GM10248 (cell line): ENCODE measurements at regions not wholly inside any gene's neighbourhood (a gene's known extent, or its start where the extent isn't known, plus 50 kb on each side); places are given as distances from the start of the nearest gene placed in this dataset.

ENCODE experiments used
- CTCF ChIA-PET: fragments of 300-600 bp; sonication (Branson Sonifier 250); formaldehyde crosslinking; extraction: SDS; loops from one replicate; lab custom pipeline; 2021; ENCODE audit warnings: antibody characterized with exemption; lab: Yijun Ruan, JAX
- POLR2A ChIA-PET: fragments of 350-650 bp; sonication (Branson Sonifier 250); formaldehyde crosslinking; extraction: SDS; loops from one replicate; lab custom pipeline; 2020; ENCODE audit warnings: antibody characterized with exemption; lab: Yijun Ruan, JAX
- DNase-seq: peaks from one replicate; pipeline ENCODE4 v3.0.0; 2012; ENCODE audit errors: extremely low spot score
- TF ChIP-seq, protein P1 (sequence below): IDR thresholded peaks from 2 replicates; pipeline ENCODE4 v1.5.1; 2012; ENCODE audit warnings: mild to moderate bottlenecking, low read depth; ENCODE audit errors: extremely low read depth, missing control alignments, control extremely low read depth

DNA sequence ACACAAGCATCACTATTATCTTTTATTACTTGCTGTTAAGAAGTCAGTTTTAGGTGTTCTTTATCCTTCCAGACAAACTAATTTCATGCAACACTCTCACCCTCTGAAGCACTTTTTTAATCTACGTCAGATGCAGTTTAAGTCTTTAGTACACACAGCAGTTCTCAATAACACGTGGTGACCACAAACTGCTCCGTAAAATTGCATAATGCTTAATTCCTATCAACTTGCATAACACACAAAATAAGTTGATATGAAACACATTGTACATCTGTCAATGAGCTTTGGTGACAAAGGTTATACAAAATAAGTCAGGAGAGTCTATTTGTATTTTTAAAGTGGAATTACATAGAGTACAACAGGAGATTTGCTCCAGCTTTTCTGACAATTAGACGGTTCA, 140.9 kb upstream of the ETS2 start:
- ChIA-PET POLR2A (no interaction called here), CTCF (interaction anchor here (1.8 kb wide), 1 partner anchor 9 kb away, joined by 5 read pairs; no protein-coding TSS in a partner anchor)
- TF ChIP-seq, protein P1, sequence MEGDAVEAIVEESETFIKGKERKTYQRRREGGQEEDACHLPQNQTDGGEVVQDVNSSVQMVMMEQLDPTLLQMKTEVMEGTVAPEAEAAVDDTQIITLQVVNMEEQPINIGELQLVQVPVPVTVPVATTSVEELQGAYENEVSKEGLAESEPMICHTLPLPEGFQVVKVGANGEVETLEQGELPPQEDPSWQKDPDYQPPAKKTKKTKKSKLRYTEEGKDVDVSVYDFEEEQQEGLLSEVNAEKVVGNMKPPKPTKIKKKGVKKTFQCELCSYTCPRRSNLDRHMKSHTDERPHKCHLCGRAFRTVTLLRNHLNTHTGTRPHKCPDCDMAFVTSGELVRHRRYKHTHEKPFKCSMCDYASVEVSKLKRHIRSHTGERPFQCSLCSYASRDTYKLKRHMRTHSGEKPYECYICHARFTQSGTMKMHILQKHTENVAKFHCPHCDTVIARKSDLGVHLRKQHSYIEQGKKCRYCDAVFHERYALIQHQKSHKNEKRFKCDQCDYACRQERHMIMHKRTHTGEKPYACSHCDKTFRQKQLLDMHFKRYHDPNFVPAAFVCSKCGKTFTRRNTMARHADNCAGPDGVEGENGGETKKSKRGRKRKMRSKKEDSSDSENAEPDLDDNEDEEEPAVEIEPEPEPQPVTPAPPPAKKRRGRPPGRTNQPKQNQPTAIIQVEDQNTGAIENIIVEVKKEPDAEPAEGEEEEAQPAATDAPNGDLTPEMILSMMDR: no peak
- no peak for DNase-seq

DNA sequence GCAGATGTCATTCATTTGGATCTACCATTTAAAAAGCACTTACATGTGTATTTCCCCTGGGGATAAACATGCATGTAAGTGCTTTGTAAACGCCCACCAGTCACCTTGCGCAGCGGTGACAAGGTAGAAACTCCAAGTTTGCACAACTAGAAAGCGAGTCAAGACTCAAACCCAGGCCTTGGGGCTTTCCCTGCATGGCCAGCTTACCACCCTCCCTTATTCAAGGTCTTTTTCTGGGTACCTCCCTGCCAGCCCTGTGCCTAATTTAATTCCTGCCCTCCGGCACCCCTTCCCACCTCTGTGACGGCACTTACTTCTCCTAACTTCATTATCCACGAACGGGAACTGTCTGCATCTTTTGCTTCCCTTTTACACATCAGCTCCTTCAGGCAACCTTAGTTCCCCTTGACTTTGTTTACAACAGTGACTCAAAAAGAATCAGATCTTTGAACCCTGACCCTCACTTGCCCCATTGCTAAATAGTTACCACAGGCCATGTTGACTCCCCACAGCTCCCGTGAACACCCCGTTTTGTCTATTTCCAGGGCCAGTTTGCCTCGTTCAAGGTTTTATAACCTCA, 138.3 kb upstream of the ETS2 start:
- CTCF ChIA-PET: interaction anchor here (1.1 to 1.5 kb wide), 2 partner anchors 12 to 45 kb away, joined by 3 read pairs; no protein-coding TSS in a partner anchor
- POLR2A ChIA-PET: no interaction called here
- DNase-seq: no peak
- TF ChIP-seq, protein P1: no peak

DNA sequence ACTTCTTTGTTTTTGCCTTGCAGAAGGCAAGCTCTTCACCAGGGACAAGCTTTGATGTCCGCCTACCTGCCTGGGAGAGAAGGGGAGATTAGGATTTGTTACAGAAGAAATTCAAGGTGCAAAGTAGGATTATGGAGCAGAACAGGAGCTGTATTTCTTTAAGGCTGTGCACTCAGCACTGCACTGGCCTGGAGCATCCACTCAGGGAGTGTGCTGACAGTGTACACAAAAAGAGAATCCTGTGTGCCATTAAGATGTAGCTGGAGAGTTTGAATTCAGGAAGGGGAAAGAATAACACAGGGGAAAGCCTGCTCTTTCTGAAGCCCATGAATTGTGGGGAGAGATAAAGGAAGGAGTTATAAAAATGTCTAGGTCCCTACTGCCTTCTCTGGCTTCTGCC, 137.7 kb upstream of the ETS2 start:
- TF ChIP-seq, protein P1: no peak
- DNase-seq: no peak
- ChIA-PET POLR2A (no interaction called here), CTCF (interaction anchor here (1.1 kb wide), 1 partner anchor 44 kb away, joined by 3 read pairs; no protein-coding TSS in a partner anchor)

DNA sequence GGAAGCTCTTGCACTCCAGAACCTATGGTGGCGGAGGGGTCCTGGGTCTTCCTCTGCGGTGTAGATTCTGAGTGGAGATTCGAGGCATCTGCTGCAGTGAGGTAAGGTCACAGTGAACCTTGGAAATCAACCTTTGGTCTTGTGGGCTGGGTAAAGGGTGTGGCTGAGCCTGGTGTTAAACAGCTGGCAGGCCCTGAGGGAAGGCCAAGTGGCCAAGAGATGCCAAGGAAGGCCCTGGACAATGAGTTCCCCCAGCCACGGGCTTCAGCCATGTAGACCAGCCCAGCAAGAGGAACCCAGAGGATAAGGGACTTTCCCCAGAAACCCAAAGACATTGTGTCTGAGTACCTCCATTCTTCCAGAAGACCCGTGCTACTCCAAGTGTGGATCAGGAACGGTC, 137.2 kb upstream of the ETS2 start:
- TF ChIP-seq, protein P1: no peak
- ChIA-PET CTCF (interaction anchor here (0.7 to 2.4 kb wide), 3 partner anchors 9 to 38 kb away, joined by 3 to 7 read pairs (median 6); no protein-coding TSS in a partner anchor), POLR2A (no interaction called here)
- DNase-seq: no peak

DNA sequence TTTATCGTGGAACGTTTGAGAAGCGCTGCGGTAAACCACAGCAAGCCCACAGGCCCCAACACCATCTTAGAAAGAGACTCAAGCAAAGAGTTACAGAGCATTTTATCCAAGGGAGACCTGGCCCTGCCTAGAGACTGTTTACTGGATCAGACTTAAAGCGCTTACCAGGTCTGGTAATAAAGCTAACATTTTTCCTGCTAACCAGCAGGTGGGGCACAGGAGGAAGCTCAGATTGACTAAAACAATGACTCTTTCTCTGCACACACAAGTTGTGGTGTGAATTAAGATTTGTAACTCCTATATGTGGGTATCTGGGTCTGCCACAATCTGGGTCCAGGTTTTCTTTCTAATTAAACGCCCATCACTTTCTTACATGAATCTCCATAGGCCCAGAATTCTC, 136.5 kb upstream of the ETS2 start:
- TF ChIP-seq, protein P1: peak; percentile 26
- DNase-seq: peak; percentile 20
- CTCF ChIA-PET: interaction anchor here (0.7 to 2.4 kb wide), 5 partner anchors 10 to 968 kb away, joined by 3 to 7 read pairs (median 3); no protein-coding TSS in a partner anchor
- POLR2A ChIA-PET: no interaction called here

DNA sequence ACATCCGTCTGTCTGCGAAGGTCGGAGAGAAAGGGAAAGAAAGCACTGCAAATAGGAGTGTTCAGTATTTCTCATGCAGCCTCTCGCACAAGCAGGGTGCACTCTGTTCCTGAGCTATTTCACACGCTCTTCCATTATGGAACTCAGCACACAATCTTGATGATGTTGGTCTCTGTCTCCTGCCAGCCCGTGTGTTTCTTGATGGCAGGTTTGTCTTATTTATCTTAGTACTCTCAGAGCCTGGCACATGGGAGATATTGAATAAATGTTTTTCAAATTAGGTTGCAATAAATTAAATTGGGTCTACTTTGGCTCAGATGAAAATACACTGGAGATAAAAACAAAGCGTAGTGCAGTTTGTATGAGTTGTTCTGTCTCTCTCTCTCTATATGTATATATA, 134.9 kb upstream of the ETS2 start:
- no peak for DNase-seq
- POLR2A ChIA-PET: no interaction called here
- CTCF ChIA-PET: interaction anchor here (2.4 kb wide), 1 partner anchor 9 kb away, joined by 6 read pairs; no protein-coding TSS in a partner anchor
- TF ChIP-seq, protein P1: no peak
